SH-SY5Y (cell line): ENCODE measurements at regions not wholly inside any gene's neighbourhood (a gene's known extent, or its start where the extent isn't known, plus 50 kb on each side); places are given as distances from the start of the nearest gene placed in this dataset.

Experiments used
- GATA2 ChIP-seq: IDR thresholded peaks from 2 replicates; pipeline ENCODE4 v1.6.1; 2011; ENCODE audit warnings: mild to moderate bottlenecking, low read depth, low read length
- GATA3 ChIP-seq: IDR thresholded peaks from 2 replicates; pipeline ENCODE4 v1.6.1; 2011; ENCODE audit warnings: low read depth, mild to moderate bottlenecking, low read length, moderate library complexity

GRCh38 chr1:208896768-208897167 lies 652.6 kb upstream of the PLXNA2 start:
- TF ChIP-seq GATA2: no peak
- no peak for TF ChIP-seq GATA3
